Activated CD4-positive, CD25-positive, alpha-beta regulatory T cell (primary cell): ENCODE measurements at regions not wholly inside any gene's neighbourhood (a gene's known extent, or its start where the extent isn't known, plus 50 kb on each side); places are given as distances from the start of the nearest gene placed in this dataset.

ENCODE experiments used
- DNase-seq, 4 experiments: peaks; one replicate each; lab custom pipeline; 2025; lab: John Stamatoyannopoulos, UW

DNA sequence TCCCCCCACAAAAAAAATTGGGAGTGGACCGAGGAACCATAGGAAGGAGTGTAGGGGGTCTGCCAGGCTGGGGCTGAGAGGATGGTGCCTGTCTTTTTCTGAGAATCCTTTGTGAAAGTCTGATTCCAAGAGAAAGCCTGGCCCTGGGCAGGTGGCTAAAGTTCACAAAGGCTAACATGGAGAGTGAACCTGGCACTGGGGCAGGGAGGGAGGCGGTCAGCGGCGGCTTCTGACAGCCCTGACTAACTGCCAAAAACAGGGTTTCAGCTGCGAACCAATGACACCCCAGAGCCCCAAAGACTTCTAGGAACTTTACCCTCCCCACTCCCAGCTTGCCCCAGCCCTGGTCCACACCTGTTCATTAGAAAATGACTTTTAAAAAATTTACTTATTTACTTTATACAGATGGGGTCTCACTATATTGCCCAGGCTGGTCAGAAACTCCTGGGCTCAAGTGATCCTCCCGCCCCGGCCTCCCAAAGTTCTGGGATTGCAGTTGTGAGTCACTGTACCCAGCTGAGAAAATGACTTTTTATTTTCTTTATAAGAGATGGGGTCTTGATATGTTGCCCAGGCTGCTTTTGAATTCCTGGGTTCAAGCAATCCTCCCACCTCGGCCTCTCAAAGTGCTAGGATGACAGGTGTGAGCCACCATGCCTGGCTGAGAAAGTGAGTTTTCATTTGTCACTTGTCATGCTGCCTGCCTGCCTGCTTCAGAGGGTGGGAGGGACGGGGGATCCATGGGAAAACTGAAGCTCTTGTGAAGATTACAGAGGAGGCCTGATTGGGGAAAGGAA lies 61.0 kb upstream of the DUSP5 start:
- DNase-seq, result no peak

DNA sequence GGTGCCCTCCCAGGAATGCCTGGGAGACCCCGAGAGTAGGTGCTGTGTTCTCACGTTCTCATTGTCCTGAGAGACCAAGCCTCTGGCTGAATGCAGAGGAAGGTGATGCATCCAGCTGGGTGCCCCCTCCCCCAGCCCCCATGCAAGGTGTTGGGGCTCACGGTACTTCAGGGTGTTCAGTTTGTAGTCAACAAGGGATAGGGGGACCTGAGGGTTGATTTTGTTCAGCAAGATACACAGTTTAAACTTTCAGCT lies 60.4 kb upstream of the DUSP5 start:
- no peak for DNase-seq

DNA sequence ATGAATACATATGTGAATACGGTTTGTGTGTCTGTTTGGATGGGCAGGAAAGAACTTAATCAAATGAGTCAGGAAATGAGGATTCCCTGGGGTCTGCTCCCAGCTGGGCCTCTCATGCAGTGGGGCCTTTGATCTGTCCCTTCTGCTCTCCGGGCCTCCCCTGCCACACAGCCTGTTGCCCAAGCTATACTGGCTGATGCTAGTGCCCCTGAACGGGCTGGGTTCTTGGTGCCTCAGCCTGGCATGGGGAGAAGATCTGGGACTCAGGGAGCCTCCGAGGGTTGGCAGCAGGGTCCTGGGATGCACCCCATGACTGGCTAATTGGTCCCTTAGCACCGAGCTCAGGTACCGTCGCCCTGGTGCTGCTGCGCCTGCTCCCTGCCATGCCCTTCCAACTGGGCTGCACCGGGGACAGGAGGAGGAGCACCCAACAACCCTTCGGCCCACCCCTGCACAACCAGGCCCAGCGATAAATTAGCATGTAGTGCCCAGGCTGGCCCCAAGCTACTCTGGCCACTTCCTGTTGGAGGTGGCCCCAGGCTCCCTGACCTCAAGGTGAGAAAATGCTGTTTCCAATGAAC lies 59.9 kb upstream of the DUSP5 start:
- no peak for DNase-seq

DNA sequence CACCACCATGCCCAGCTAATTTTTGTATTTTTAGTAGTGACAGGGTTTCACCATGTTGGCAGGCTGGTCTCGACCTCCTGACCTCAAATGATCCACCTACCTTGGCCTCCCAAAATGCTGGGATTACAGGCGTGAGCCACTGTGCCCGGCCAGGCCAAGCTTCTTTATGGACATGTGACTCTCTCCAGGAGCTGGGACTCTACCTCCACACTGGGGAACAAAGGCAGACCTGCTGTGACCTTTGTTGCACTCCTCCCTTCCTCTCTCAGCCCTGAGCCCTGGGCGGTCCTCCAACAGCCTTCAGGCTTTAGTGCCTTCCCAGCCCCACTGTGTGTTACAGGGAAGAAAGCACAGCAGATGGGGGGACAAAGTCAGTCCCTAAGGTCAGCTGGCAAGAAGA lies 55.0 kb upstream of the DUSP5 start:
- DNase-seq, result no peak

DNA sequence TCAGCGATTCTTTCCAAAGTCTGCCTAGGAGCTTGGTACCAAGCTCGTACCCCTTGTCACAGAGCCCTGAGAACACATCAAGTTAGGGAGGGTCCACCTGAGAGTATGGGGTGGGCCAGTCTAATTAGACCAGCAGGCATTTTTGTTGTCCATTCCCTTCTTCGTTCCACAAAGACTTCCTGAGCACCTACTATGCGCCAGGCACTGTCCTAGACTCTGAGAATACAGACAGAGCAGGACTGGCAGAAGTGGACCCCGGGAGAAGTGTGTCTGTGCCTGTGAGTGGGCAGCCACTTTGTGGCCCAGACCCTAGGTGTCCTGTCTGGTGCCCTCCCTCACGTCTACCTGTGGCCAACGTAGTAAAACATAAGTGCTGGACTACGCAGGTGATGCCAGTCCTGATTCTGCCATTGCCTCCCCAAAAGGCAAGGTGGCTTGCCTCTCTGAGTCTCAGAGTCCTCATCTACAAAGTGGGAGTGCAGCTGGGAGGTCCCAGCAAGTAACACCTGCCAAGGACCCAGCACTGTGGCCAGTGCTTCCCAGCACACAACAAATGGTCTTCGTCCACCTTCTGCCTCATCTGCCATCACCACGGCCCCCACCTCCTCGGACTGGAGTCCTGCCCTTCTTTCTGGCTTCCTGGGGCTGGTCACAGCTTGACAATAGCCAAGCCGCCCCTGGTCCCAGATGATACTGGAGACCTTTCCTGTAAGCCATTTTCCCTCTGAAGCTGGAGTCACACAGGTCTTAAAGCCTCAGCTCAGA lies 54.3 kb upstream of the DUSP5 start:
- DNase-seq, result no peak

DNA sequence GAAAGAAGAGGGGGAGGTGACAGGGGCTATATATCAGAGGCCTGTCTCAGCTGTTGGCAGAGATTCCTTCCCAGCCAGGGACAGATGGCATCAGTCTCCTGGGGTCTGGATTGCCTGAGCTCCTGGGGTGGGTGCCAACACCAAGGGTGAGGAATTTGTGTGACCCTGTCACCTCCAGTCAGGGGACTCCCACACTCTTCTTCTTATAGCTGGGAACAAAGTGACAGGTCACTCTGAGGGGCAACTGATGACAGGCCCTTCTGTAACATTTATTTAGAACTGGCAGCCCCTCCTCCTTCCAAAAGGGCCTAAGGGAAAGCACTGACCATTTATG lies 53.7 kb upstream of the DUSP5 start:
- DNase-seq, result no peak

DNA sequence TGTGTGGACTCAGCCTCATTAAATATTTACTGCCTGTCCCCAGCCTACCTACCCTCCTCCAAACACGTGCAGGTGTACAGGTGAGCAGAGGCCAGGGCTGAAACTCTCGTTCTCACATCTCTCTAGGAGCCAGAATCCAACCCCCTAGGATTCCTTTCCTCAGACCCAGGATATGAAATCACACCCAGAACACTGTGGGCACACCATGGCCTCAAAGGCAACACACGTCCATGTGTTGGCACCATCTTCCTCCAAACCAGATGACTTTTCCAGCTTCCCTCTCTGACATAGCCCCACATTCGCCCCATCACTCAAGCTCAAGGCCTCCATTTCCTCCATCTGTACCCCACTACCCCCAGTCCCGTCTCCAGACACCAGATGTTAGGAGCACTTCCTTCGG lies 51.8 kb upstream of the DUSP5 start:
- no peak for DNase-seq

DNA sequence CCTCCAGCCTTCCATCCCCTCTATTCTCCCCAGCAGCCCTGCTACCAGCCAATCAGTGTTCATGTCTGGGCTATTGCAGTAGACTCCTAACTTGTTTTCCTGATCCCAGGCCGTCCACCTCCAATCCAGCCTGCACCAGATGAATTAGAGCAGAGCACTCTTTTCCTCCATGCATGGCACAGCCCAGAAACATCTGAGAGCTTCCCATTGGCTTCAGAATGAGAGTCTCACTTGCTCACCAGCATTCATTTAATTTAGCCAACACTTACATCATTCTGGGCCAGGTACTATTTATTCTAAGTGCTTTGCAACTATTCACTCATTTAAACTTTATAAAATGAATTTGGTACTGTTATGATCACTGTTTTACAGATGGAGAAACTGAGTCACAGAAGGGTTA lies 51.4 kb upstream of the DUSP5 start:
- DNase-seq, result no peak

DNA sequence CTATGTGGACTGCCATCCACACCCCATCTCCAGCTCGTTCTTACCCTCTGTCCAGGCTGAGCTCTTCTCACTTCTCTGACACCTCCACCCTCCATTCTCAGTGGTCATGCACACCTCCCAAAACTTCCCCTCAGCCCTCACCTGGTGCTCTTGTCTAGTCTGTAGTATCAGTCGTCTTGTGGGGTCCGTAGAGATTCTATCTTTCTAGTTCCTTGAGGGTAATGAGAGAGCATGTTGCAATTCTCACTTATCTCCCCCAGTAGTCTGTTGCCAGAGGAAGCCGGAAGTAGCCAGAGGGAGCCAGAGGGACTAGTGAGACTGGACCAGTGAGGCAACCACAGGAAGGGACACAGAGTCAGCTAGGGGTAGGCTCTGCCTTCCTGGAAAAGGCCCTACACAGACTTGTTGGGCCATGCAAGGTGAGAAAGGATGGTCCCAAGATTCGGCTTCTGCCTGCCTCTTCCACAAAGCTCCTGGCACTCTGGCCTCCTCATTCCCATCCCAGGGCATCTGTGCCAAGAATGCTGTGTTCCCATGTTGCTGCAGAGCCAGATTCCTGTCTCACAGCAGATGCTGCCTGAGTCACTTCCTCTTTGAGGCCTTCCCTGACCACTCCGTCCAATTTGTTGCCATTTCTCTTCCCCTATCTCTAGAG lies 50.6 kb upstream of the DUSP5 start:
- no peak for DNase-seq

DNA sequence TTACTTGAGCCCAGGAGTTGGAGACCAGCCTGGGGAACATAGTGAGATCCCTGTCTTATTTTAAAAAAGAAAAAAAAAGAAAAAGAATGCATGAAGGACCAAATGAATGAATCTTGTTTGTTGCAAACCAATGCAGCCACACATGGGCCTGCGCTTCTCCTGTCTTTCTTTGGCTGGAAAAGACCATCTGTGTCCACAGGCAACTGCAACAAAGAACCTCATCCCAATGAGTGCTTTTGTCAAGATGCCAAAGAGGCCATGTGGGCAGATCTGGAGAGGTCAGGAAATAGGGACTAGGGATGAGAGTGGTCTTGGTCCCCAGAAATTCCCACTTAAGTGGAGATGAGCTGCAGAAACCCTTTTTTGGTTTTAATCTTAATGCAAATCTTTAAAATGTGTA lies 49.8 kb upstream of the DUSP5 start:
- no peak for DNase-seq
